GM12873 (cell line): ENCODE measurements at regions not wholly inside any gene's neighbourhood (a gene's known extent, or its start where the extent isn't known, plus 50 kb on each side); places are given as distances from the start of the nearest gene placed in this dataset.

Experiments
- TF ChIP-seq, protein P1 (sequence below): IDR thresholded peaks from 2 replicates; pipeline ENCODE4 v1.5.1; 2012; ENCODE audit warnings: low read depth, mild to moderate bottlenecking, moderate library complexity, low read length, control low read depth; ENCODE audit not compliant: insufficient read depth; ENCODE audit errors: missing control alignments

DNA sequence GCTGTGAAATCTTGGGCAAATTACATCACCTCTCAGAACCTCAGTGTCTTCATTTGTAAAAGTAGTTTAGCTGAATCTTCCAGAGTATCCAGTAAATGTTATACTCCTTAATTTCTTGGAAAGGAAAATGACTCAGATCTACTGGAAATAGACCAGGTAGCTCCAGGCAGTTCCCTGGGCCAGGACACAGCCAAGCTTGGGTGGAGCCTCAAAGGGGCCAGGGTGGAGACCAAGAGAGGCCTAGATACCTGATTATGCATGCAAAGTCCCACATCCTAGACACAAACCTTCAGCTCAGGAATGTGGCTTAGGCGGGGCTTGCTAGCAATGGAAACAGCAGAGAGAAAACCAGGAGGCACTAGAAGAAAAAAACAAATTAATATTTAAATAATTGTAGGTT, 272.8 kb downstream of the MAFB start:
- TF ChIP-seq, protein P1, sequence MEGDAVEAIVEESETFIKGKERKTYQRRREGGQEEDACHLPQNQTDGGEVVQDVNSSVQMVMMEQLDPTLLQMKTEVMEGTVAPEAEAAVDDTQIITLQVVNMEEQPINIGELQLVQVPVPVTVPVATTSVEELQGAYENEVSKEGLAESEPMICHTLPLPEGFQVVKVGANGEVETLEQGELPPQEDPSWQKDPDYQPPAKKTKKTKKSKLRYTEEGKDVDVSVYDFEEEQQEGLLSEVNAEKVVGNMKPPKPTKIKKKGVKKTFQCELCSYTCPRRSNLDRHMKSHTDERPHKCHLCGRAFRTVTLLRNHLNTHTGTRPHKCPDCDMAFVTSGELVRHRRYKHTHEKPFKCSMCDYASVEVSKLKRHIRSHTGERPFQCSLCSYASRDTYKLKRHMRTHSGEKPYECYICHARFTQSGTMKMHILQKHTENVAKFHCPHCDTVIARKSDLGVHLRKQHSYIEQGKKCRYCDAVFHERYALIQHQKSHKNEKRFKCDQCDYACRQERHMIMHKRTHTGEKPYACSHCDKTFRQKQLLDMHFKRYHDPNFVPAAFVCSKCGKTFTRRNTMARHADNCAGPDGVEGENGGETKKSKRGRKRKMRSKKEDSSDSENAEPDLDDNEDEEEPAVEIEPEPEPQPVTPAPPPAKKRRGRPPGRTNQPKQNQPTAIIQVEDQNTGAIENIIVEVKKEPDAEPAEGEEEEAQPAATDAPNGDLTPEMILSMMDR: no peak

DNA sequence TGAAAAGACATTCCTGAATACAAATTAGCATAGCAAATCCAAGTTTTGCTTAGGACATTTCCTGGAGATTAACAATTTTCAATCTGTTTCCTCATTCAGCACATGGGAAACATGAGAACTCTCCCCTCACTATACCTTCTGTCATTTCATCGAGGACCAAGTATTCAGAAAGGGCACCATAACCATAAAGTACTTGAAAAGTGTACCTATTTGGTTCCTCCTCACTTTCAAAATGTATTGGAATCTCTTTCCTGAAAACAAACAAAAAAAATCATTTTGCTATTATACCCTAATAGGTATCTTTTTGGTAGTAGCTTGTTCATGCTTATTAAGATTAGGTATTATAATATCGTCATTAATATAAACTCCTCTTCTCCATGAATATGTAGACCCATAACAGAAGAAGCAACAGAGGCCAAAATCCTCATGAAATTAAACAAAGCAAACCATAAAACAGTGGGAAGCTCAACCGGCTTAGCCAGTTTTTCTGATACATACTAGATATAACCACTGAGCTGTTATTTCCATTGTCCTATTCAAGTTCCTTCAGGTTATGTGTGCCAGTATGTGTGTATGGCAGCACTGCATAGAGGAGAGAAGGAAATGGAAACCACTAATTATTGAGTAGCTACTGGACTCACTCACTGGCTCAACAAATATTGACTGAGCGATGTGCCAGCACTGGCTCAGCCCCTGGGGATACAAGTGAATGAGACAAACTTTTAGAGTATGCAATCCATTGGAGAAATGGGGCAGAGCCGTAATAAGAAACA, 274.0 kb downstream of the MAFB start:
- TF ChIP-seq, protein P1: no peak

GRCh38 chr20:40410028-40410427, 279.0 kb downstream of the MAFB start:
- TF ChIP-seq, protein P1: no peak

DNA sequence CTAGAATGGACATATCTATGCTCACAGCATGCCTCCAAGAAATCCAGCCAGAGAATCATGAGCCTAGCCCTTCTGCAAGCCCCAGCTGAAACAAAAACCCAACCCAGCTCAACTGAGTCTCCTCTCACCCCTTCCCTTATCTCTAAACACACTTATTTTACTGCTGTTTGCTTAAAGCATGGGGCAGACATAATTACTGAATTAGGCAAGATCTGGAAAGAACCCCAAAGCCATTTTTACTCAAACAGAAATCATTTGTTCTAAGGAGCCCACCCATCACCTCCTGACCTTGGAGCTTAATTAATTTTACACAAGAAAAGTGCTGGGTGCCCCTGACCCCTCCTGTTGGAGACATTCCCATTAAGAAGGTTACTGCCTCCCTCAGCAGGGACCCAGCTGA, 291.6 kb downstream of the MAFB start:
- TF ChIP-seq, protein P1: no peak

- TF ChIP-seq, protein P1: no peak
Observed at GRCh38 chr20:40393197-40394079, 295.6 kb downstream of the MAFB start.

GRCh38 chr20:40390654-40391053, 298.4 kb downstream of the MAFB start:
- TF ChIP-seq, protein P1: no peak

DNA sequence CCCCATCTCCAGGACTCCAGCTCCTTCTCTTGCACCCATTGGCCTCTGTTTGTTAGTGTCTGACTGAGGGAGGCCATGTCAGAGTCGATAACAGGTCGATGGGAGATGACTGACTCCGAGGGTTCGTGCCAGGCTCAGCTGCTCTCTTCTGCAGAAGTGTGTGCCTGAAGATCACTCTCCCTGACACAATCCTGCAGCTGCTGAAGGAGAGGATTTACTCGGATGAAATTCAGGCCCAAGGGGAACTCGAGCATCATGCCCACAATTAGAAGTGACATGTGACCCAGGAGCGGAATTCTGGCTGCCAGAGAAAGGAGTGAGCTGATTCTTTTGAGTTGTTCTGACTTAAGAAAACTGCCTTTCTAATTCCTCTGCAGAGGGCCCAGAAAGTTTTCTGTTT, 318.2 kb downstream of the MAFB start:
- TF ChIP-seq, protein P1: no peak
